Hematopoietic multipotent progenitor cell treated with erythropoietin and hydrocortisone succinate and interleukin-3 and kit ligand, for 17 days (in vitro differentiated cells): ENCODE measurements at regions not wholly inside any gene's neighbourhood (a gene's known extent, or its start where the extent isn't known, plus 50 kb on each side); places are given as distances from the start of the nearest gene placed in this dataset.

Experiments used
- DNase-seq: peaks from one replicate; pipeline ENCODE4 v3.0.0-alpha.2; 2015; ENCODE audit warnings: low spot score

DNA sequence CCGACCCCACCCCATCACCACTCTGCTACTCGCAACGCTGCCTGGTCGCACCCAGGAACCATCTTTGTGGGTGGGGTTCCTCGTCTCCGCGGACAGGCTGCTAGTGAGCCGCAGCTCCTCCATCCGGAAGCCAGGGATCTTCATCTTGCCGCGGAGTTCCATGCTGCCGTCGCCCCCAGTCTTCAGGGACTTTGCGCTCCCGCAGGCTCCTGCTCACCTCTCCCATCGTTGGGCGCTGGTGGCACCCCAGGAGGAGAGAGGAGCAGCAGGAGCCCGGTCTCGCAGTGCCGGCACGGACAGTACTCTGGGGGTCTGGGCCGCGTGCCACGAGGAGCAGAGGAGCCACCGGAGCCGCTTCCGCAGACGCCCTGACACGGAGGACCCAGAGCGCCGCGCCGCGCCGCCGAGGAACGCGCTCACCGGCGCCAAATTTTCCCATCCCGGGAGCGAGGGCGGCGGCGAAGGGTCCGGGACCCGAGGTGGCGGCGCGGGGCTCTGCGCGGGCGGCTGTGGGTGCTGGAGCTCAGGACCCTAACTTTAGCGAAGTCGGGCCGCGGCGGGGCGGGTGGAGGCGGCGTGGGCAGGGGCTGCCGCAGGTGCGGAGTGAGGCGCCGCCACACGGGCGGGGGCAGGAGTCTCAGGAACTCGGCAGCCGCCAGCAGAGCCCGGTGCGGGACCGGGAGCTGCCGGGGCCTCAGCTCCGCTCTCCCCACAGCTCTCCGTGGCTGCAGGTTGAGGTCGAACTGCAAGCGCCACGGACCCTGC, 750.1 kb upstream of the SORCS1 start:
- DNase-seq: no peak

DNA sequence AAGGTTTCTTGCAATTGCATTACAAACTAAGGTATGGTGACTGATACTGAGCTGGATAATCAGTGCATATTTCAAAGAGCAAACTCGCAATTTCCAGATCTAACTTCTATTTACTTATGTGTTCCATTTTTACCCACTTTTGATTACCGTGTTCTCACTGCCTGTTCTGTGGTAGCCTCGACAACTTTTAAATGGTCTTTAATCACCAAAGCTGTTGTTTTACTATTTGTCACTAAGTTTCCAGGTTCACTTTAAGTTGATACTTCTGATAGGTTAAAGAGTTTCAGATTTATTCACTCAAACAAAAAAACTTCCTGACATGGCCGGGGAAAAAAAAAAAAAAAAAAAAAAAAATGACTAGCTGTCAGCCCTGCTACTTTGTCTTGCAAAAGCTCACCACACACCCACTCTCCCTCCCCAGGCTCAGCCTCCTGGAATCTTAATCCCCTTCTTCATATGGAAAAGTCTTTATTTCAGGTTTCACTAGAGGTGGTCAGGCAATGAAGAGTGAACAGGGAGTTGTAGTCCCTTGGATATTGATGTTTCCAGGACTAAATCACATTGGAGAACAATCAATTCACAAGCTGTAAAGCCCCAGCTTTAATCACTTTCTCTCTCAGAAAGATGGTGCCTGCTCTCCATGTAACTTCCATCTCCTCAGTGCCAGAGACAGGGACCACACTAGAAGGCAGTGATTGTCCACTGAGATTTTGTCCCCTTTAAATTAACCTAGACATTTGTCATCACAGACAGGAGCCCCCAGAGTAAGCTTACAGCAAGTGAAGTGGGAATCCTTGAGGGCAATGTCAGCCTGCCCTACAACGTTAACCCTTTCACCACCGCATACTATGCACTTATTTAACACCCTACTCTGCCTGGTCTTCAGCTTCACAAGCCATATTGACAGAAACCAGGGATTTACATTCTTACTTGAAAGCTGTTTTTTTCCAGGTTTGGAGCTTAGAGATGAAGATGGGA, 749.1 kb upstream of the SORCS1 start:
- no peak for DNase-seq

DNA sequence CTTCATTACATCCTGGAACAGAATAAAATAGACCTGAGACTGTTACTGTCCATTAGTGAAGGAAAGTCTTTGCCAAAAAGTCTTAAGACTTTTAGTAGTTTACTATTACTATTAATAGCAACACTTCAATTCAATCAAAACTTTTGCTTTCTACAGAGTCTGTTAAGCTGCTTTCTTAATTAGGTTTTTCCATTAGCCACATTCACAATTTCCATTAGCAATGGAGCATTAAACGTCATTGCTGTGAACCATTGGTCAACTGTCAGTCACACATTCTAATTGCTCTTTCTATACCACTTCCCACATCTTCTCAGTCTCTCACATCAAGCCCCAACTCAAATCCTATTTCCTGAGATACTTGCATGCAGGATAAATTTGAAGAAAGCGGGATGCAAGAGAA, 736.6 kb upstream of the SORCS1 start:
- DNase-seq: no peak

DNA sequence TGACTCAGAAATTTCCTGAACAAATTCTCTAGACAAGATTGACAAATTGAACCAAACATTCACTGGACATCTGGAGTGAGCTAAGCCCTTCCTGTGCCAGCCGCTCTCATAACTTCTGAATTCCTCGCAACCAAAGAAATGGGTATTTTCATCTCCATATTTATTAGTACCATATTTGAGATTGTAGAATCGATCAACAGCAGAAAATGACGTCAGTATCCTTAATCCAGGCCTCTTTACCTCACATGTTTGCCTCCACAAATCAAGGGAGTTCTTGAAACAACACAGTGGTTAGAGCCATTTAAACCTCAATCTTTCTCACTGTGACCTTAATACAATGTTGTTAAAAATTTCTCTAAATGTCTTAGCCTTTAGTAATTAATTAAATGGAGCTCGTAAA, 735.6 kb upstream of the SORCS1 start:
- DNase-seq: no peak

DNA sequence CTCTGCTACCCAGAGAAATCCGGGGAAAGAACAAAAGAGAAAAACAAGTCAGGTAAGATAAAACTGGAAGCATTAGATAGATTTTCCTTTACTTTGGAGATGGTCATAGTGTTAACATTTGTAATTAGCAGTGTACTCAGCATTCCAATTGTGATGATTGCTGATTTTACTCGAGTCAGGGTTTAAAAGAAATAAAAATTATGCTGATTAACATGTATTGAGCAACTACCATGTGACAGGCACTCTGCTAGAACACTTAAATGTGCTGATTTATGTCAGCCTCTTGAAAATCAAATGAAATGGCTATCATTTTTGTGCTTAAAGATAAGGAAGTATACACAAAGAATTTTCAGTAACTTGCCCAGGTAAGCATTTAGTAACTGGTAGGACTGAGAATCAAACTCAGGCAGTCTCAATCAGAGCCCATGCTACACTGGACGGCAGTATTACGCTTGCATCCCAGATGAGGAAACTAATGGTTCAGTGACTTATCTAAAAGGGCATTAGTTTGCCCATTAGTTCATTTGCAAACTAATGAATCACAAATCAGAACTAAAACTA, 735.1 kb upstream of the SORCS1 start:
- DNase-seq: no peak

DNA sequence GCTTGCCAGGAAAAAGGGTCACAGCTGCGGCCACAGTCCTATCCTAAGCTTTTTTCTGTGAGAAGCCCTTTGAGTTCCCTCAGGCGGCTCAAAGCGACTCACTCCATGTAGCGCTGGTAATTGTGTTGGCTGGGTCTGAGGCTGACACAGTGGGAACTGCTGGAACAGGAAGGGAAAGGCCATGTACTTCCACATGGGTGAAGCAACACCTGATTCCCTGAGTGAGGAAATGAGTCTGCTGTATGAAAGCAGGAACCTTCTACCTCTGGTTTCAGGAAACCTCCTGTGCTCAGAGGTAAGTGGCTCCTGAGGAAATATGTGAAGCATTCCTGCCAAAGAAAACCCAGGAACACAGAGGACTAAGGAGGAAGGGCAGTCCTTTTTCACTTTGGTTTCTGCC, 734.6 kb upstream of the SORCS1 start:
- no peak for DNase-seq

DNA sequence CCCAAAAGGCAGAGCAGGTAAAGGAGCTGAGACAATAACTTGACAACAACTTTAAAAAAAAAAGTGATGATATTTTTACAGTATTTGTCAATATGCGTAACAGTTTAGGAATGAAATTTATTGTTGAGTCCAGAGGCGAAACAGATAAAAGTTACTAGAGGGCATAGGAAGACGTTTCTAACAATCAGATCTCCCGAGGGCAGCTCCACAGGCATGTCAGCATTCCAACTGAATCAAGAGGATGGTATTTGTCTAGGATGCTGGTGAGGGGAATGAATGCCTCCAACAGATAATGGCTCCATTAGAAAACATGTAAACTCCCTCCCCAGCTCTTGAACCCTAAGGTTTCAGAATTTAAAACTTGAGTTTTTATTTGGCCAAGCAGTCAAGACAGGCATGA, 733.9 kb upstream of the SORCS1 start:
- no peak for DNase-seq

DNA sequence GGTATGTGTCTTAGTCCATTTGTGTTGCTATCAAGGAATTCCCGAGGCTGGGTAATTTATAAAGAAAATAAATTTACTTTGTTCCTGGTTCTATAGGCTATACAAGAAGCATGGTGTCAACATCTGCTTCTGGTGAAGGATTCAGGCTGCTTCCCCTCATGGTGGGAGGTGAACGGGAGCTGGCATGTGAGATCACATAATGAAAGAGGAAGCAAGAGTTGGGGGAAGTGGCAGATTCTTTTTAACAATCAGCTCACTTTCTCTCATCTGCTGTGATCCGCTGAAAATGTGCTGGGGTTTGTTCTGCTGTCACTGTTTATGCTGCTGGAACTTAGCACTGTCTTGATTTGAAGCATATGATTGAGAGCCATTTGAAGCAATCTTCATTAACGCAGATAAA, 730.0 kb upstream of the SORCS1 start:
- DNase-seq: no peak

DNA sequence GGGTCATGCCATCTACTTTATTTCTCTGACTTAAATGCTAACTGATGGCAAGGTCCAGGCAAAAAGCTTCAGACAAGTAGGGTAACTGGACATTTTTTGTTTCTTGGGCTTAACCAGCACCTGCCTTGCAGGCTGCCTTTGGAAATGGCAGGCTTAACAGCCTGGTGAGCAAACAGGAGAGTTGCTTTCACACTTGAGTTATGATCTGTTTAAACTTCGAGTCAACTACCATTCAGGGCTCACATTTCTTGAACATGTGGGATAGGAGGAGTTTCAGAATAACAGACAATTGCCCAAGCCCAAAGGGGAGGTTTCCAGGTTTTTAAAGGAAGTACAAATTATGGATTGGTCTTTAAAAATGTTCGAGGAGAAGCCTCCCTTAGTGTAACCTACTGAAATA, 724.6 kb upstream of the SORCS1 start:
- no peak for DNase-seq

DNA sequence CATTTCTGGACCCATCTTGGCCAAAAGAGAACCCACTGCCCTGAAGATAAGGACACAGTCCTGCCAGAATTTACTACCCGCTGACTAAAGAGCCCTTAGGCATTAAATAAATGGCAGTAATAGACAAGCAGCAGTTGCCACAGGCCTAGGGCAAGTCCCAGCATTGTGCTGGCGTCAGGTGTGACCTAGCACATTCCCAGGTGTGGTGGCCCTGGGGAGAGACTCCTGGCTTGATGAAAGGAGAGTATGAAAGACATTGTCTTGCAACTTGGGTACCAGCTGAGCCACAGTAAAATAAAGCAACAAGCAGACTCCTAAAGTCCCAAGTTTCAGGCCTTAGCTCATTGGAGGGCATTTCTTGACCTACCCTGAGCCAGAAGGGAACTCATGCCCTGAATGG, 715.7 kb upstream of the SORCS1 start:
- DNase-seq: no peak

DNA sequence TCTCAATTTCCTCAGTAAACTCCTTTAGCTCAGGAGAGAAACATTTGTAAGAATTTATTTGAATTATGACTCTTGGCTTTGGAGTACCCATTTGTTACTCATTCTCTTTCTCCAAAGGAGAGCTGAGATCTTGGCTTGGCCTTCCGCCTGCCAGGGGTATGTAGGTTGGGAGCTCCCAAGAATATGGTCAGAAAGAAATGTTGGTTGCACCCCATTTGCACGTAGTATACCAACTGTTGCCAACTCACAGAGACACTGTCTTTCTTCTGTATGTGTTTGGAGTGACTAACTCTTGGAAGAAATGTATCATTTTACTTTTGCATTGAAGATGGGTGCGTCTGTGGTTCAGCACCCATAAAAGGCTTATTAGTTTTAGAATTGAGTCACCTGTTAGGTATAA, 708.5 kb upstream of the SORCS1 start:
- DNase-seq: no peak

DNA sequence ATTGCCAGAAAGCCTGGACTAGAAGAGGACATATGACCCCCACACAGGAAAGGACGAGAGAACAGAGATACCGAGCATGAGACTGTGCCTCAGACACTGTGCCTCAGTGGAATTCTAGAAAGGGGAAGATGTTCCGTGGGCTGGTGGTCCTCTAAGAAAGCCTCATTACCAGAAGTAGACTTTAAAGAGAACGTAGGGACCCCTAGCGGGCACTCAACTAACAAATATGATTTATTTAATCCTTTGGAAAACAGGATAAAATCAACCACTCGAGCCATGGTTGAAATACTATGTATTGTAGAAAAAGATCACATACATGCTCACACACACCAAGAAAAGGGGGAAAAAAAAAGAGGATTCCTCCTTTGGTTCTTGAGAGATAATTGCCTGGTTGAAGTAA, 701.2 kb upstream of the SORCS1 start:
- DNase-seq: no peak

DNA sequence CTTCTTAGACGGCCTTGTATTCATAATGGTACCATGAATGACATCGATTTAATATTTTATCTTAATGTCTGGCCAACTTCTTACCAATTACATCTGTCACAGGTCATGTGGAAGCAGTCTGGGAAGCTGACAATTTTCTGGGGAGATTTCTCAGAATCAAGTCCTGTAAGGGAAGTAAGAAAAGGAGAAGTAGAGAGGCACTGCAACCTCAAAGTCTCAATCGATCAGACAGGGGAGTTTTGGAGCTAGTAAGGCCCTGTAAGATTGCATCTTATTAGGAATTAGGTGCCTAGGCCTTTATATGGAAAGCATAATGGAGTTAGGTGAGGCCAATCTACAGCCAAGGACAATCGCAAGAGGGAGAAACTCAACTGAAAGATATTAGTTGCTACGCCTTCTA, 694.6 kb upstream of the SORCS1 start:
- DNase-seq: no peak

DNA sequence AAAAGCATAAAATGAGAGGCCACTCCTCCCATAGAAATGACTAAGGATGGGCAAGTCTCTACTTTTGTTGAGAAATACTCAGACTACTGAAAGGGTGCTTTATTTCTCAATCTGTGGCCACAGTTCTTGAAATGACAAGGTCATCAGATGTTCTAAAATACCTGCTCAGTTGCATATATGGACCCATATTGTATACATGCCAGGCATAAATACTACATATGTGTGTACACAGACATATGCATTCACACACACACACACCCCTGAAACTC, 691.5 kb upstream of the SORCS1 start:
- no peak for DNase-seq

DNA sequence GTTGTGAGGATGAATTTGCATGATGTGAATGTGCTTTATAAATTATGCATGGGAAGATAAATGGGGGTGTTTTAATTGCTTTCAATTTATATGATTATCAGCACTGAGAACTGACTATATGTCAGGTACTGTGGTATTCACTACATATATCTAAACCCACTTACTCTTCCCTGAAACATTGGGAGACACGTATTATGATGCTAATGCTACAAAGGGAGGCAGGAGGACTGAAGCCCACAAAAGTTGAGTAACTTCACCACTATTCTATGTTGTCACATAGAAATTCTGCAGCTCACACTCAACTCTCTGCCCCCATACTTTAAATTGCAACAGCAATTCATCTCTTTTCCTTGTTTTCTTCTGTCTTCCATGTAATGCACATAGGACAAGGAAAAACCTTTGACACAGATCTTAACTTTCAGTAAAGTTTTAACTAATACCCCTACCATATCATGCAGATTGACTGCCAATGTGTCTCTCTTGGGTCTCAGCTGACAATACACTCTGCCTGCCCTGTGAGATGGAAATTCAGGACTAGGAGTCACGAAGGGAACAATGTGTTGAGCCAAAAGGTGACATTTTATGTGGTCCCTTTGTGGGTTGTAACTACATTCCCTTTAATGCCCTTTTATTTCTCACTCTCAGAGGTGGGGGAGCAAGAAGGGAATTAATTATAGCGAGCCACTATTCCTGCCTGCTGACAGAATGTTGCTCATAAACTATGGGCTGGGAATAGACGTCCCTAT, 691.0 kb upstream of the SORCS1 start:
- DNase-seq: no peak

DNA sequence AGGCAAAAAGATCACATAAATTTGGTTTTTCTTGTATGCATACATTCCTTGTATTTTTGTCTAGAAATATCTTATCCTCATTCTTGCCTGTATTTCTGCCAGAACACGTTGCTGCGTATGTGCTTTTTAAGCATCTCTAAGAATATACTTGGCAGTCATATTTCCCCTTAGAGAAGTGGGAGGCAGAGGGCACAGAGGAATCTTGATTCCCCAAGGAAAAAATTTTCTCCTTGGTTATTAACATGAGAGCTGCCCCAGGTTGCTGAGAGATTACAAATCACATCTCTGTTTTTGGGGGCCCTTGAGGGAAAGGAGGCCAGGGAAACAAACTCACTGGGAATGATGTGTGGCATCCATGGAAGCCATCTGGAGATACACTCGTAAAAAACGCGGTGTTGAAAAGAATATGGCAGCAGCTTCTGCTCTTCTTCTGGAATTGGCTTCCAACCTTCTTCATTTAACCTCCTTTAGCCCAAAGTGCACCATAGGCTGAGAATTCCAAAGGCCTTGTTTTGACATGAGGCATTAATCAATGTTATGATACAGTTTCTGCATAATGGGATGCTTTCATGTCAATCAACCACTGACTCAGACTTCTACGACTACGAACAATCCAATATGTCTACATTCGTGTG, 684.3 kb upstream of the SORCS1 start:
- DNase-seq: no peak

DNA sequence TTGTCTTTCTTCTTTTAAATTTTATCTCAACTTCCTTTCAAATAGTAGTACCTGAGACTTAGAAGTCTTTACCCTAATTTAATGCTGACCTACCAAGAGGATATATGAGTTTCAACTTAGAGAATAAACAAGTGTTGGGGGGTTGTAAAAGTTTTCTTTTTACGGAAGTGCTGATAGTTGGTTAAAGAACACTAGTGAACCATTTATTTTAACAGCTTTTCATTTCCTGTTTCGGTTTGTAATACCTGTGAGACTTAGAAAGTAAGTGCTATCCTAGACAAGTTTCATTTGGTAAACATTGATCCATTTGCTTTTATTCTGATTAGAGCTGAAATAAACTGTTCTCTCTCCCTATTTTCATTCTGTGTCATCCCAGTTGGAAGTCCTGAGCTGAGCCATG, 683.1 kb upstream of the SORCS1 start:
- DNase-seq: no peak

DNA sequence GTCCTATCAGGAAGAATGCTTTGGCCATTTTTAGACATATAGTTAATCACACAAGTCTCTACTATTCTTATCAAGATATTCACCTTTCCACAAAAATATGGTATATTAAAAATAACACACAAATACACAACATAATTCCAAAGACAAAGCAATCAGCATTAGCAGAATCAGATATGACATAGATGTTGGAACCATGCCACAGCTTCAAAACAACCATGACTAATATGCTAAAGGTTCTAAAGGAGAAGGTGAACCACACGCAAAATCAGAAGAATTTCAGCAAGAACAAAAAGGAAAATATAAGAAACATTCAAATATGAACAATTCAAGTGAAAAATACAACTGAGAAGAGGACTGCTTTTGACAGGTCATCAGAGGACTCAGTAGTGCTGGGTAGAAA, 670.2 kb upstream of the SORCS1 start:
- no peak for DNase-seq

DNA sequence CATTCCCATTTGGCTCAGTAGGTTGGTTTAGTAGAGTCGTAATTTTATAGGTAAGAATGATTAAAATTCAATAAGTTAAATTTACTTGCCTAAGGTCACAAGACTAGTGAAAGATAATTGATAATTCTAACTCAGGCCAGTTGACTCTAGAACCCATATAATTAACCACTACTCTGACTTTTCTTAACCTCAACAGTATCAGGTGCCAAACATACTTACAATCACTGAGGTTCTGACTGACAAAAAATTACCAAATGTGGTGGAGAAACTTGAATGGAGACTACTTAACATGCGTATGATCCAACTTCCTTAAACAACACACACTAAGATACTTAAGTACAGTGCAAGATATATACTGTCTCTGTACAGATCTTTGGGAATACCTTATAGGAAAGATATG, 667.3 kb upstream of the SORCS1 start:
- DNase-seq: no peak

DNA sequence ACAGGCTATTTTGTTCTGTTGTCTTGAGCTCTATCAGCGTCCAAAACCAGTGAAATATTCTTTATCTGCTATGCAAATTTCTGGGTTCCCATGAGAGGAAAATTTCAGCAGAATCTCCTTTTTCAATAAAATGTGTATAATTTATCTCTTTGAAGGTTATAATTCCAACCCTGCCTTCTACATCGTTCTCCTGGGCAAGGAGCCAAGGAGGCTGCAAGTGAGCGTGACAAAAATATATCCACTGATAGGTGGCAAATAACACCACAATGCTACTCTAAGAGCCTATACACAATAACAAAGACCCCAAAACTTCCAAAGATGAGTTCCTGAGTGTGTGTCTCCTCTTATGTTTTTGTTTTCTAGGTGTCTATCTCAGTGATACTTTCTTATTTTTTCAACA, 664.7 kb upstream of the SORCS1 start:
- DNase-seq: no peak

DNA sequence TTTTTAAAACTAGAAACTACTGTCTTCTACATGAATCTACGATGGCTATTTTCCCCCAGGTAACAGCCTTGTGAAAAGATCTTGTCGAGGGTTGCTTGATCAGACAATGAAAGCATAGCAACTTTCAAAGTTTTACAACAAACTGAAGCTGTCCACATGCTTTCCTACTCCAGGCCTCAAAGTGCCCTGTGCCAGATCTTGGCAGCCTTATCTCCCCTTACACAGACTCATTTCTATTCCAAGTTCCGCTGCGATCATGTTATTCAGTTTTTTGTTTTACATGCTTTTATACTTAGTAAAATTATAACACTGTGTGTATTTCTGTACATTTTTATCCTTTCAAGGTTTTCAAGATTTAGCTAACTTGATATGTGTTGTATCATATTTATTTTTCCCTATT, 661.7 kb upstream of the SORCS1 start:
- no peak for DNase-seq

DNA sequence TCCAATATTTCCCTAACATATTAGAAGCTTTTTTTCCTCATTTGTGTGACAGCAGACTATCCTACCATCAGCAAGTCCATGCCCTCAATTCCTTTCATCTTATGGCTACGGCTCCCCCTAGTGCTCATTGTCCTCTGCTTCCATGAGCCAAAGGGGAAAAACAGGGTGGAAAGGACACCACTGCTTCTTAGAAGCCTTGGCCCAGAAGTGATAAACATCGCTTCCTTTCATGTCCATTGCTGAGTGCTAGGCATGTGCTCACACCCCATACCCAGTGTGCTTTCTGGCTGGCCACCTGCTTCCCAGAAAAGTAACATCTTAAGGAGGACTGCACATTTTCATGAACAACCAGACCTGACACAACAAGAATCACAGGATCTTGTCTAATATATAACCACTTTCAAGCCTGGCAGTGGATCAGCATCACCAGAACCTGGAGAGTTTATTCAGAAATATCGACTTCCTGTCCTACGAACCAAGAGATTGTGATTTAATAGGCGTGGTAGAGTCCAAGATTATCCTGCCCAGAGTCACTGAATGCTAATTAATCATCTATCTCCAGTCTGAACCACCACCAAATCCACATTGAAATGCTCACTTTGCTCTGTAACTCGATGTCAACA, 650.5 kb upstream of the SORCS1 start:
- no peak for DNase-seq
